Hepatocyte (in vitro differentiated cells): ENCODE measurements at regions not wholly inside any gene's neighbourhood (a gene's known extent, or its start where the extent isn't known, plus 50 kb on each side); places are given as distances from the start of the nearest gene placed in this dataset.

Source experiments
- DNase-seq: peaks from one replicate; pipeline ENCODE4 v3.0.0-alpha.2; 2016; ENCODE audit warnings: low spot score
- H2AFZ ChIP-seq: fragments of 200-600 bp; sonication (generic); 2 replicates; pipeline ENCODE4 v1.6.0; 2016; ENCODE audit warnings: antibody characterized with exemption, mild to moderate bottlenecking
- H3K27ac ChIP-seq: fragments of 200-600 bp; sonication (generic); 2 replicates; pipeline ENCODE4 v1.5.1; 2016; ENCODE audit warnings: mild to moderate bottlenecking
- H3K27me3 ChIP-seq: fragments of 200-600 bp; sonication (generic); 2 replicates; pipeline ENCODE4 v1.6.1; 2016
- H3K36me3 ChIP-seq: fragments of 200-600 bp; sonication (generic); replicated peaks from 2 replicates; pipeline ENCODE4 v1.5.1; 2016; ENCODE audit warnings: low read depth; ENCODE audit not compliant: insufficient read depth
- H3K4me1 ChIP-seq: fragments of 200-600 bp; sonication (generic); 2 replicates; pipeline ENCODE4 v1.5.1; 2016; ENCODE audit warnings: mild to moderate bottlenecking, moderate library complexity; ENCODE audit not compliant: insufficient read depth
- H3K4me2 ChIP-seq: fragments of 200-600 bp; sonication (generic); 2 replicates; pipeline ENCODE4 v1.6.0; 2016
- H3K4me3 ChIP-seq: fragments of 200-600 bp; sonication (generic); 2 replicates; pipeline ENCODE4 v1.5.1; 2016; ENCODE audit warnings: mild to moderate bottlenecking
- H3K79me2 ChIP-seq: fragments of 200-600 bp; sonication (generic); 2 replicates; pipeline ENCODE4 v1.6.0; 2017; ENCODE audit warnings: mild to moderate bottlenecking
- H3K9me2 ChIP-seq: fragments of 200-600 bp; sonication (generic); replicated peaks from 2 replicates; pipeline ENCODE4 v1.6.0; 2017; ENCODE audit warnings: mild to moderate bottlenecking; ENCODE audit not compliant: insufficient read depth
- H3K9me3 ChIP-seq: fragments of 200-600 bp; sonication (generic); 2 replicates; pipeline ENCODE4 v1.5.1; 2016; ENCODE audit warnings: low read depth, mild to moderate bottlenecking
- H4K20me1 ChIP-seq: fragments of 200-600 bp; sonication (generic); 2 replicates; pipeline ENCODE4 v1.6.0; 2016; ENCODE audit warnings: mild to moderate bottlenecking; ENCODE audit not compliant: insufficient read depth, poor library complexity, severe bottlenecking
- EZH2 ChIP-seq: fragments of 200-600 bp; sonication (generic); IDR thresholded peaks from 2 replicates; pipeline ENCODE4 v1.6.1; 2016; ENCODE audit warnings: antibody characterized with exemption, mild to moderate bottlenecking, borderline replicate concordance
- EZH2phosphoT487 ChIP-seq: fragments of 200-600 bp; sonication (generic); IDR thresholded peaks from one replicate; pipeline ENCODE4 v1.6.1; 2018; ENCODE audit warnings: antibody characterized with exemption, mild to moderate bottlenecking, low read depth, moderate library complexity; ENCODE audit not compliant: unreplicated experiment, severe bottlenecking
- WGBS: methylation state at CpG from one replicate; pipeline ENCODE4 v1.1.6; 2016; ENCODE audit warnings: low lambda C conversion rate; ENCODE audit errors: missing lambda C conversion rate; 5-methylcytosine and 5-hydroxymethylcytosine counted together
- TF ChIP-seq, protein P1 (sequence below): fragments of 200-600 bp; sonication (generic); IDR thresholded peaks from 2 replicates; pipeline ENCODE4 v1.5.1; 2016; ENCODE audit warnings: antibody characterized with exemption, mild to moderate bottlenecking; ENCODE audit not compliant: poor library complexity

DNA sequence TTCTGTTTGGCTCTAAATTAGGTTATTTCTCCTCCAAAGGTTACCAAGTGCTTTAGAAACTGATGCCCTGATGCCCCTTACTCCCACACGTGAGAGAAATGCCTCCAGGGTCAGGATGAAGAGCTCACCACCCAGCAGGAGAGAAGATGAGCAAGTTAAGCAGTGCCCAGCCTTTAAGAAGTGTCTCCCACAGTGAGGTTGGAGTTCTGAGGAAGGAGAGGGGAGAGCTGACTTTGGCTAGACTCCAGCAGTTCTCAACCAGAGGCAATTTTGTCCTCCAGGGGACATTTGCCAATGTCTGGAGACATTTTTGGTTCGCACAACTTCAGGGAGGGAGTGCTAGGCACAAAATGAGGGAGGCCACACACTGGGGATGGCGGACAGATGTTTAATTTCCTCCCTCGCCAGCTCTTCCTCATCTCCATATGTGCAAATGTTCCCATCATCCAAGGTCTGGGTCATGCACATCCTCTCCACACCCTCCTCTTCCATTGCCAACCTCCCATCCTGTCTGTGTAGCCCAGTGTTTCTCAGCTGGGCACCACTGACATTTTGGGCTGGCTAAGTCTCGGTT lies 50.6 kb upstream of the SLC7A14 start:
- no peaks in the 10 kb centered on the region for H3K36me3 ChIP-seq
- H3K4me1 ChIP-seq, result no peaks in the 10 kb centered on the region
- no peak overlapping the region for H3K4me2 ChIP-seq
- H3K9me3 ChIP-seq, result no peaks in the 10 kb centered on the region
- H3K79me2 ChIP-seq, result no peaks in the 10 kb centered on the region
- H3K27me3 ChIP-seq, result no peaks in the 10 kb centered on the region
- H3K9me2 ChIP-seq, result no peaks in the 10 kb centered on the region
- no peaks in the 10 kb centered on the region for H4K20me1 ChIP-seq
- no peak overlapping the region for H2AFZ ChIP-seq
- no peak overlapping the region for H3K27ac ChIP-seq
- H3K4me3 ChIP-seq, result no peak overlapping the region
- no peak for TF ChIP-seq EZH2phosphoT487
- TF ChIP-seq, protein P1, sequence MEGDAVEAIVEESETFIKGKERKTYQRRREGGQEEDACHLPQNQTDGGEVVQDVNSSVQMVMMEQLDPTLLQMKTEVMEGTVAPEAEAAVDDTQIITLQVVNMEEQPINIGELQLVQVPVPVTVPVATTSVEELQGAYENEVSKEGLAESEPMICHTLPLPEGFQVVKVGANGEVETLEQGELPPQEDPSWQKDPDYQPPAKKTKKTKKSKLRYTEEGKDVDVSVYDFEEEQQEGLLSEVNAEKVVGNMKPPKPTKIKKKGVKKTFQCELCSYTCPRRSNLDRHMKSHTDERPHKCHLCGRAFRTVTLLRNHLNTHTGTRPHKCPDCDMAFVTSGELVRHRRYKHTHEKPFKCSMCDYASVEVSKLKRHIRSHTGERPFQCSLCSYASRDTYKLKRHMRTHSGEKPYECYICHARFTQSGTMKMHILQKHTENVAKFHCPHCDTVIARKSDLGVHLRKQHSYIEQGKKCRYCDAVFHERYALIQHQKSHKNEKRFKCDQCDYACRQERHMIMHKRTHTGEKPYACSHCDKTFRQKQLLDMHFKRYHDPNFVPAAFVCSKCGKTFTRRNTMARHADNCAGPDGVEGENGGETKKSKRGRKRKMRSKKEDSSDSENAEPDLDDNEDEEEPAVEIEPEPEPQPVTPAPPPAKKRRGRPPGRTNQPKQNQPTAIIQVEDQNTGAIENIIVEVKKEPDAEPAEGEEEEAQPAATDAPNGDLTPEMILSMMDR, result no peak
- no peak for TF ChIP-seq EZH2
- WGBS, result 74% methylated on average over 5 of the region's 5 CpGs
- no peak for DNase-seq
